ENCODE measurements at regions not wholly inside any gene's neighbourhood (a gene's known extent, or its start where the extent isn't known, plus 50 kb on each side); places are given as distances from the start of the nearest gene placed in this dataset.

DNA sequence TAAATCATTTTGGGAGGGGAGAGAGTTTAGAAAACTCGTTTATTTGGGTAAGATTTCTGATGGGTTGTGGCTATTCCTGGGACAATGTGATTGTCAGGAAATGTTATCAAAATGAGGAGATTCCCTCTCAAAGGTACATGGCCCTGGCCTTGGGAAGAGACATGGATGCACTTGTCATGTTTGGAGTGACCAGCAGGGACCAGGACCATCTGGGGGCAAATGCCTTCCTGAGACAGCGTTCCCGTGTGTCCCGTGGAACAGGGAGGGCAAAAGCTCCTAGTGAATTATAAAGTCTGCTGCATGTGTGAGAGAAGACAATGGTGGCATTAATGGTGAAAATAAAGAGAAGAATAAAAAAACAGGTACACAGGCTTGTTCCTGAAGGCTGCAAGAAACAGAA lies 317.3 kb downstream of the ZNF536 start:
- H3K9ac ChIP-seq (ENCODE audit: low read length): no peak overlapping the region
- no peaks in the 10 kb centered on the region for H4K20me1 ChIP-seq (ENCODE audit: insufficient read depth)
- no peaks in the 10 kb centered on the region for H3K9me3 ChIP-seq (ENCODE audit: low read length)
- H3K36me3 ChIP-seq (ENCODE audit: insufficient read depth, low read length): no peaks in the 10 kb centered on the region
- no peaks in the 10 kb centered on the region for H3K27me3 ChIP-seq (ENCODE audit: insufficient read depth, low read depth, low read length)
- no peaks in the 10 kb centered on the region for H3F3A ChIP-seq (ENCODE audit: insufficient read depth, low read length, poor library complexity, severe bottlenecking)
- H2AFZ ChIP-seq (ENCODE audit: low read depth, low read length): no peak overlapping the region
- no peaks in the 10 kb centered on the region for H3K9me2 ChIP-seq (ENCODE audit: insufficient read depth, low read length)
- no peak overlapping the region for H3K4me3 ChIP-seq (ENCODE audit: low read length)
- no peak for TF ChIP-seq EP300 (conservative IDR thresholded peaks at IDR 0.05; ENCODE audit: poor library complexity, severe bottlenecking)
- no peak for TF ChIP-seq MXI1 (conservative IDR thresholded peaks at IDR 0.05; ENCODE audit: poor library complexity, severe bottlenecking)
- TF ChIP-seq, protein P1, sequence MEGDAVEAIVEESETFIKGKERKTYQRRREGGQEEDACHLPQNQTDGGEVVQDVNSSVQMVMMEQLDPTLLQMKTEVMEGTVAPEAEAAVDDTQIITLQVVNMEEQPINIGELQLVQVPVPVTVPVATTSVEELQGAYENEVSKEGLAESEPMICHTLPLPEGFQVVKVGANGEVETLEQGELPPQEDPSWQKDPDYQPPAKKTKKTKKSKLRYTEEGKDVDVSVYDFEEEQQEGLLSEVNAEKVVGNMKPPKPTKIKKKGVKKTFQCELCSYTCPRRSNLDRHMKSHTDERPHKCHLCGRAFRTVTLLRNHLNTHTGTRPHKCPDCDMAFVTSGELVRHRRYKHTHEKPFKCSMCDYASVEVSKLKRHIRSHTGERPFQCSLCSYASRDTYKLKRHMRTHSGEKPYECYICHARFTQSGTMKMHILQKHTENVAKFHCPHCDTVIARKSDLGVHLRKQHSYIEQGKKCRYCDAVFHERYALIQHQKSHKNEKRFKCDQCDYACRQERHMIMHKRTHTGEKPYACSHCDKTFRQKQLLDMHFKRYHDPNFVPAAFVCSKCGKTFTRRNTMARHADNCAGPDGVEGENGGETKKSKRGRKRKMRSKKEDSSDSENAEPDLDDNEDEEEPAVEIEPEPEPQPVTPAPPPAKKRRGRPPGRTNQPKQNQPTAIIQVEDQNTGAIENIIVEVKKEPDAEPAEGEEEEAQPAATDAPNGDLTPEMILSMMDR (IDR thresholded peaks at IDR 0.05; ENCODE audit: poor library complexity, severe bottlenecking): no peak
- TF ChIP-seq RAD21 (conservative IDR thresholded peaks at IDR 0.05): no peak
- no peak for TF ChIP-seq TAF1 (IDR thresholded peaks at IDR 0.05; ENCODE audit: low read depth)
- TF ChIP-seq SMC3 (conservative IDR thresholded peaks at IDR 0.05; ENCODE audit: poor library complexity): no peak
- TF ChIP-seq EZH2 (IDR thresholded peaks at IDR 0.05; ENCODE audit: borderline replicate concordance, insufficient read depth, low read length, poor library complexity, severe bottlenecking): no peak
- no peak for TF ChIP-seq POLR2AphosphoS5 (IDR thresholded peaks at IDR 0.05)
- TF ChIP-seq, protein P2, sequence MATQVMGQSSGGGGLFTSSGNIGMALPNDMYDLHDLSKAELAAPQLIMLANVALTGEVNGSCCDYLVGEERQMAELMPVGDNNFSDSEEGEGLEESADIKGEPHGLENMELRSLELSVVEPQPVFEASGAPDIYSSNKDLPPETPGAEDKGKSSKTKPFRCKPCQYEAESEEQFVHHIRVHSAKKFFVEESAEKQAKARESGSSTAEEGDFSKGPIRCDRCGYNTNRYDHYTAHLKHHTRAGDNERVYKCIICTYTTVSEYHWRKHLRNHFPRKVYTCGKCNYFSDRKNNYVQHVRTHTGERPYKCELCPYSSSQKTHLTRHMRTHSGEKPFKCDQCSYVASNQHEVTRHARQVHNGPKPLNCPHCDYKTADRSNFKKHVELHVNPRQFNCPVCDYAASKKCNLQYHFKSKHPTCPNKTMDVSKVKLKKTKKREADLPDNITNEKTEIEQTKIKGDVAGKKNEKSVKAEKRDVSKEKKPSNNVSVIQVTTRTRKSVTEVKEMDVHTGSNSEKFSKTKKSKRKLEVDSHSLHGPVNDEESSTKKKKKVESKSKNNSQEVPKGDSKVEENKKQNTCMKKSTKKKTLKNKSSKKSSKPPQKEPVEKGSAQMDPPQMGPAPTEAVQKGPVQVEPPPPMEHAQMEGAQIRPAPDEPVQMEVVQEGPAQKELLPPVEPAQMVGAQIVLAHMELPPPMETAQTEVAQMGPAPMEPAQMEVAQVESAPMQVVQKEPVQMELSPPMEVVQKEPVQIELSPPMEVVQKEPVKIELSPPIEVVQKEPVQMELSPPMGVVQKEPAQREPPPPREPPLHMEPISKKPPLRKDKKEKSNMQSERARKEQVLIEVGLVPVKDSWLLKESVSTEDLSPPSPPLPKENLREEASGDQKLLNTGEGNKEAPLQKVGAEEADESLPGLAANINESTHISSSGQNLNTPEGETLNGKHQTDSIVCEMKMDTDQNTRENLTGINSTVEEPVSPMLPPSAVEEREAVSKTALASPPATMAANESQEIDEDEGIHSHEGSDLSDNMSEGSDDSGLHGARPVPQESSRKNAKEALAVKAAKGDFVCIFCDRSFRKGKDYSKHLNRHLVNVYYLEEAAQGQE (IDR thresholded peaks at IDR 0.05; ENCODE audit: borderline replicate concordance): no peak
- no peak overlapping the region for H3K27ac ChIP-seq (ENCODE audit: low read length)
- no peak overlapping the region for H3K4me2 ChIP-seq (ENCODE audit: low read length)
- H3K79me2 ChIP-seq (replicated peaks; ENCODE audit: insufficient read depth, low read length): no peaks in the 10 kb centered on the region

DNA sequence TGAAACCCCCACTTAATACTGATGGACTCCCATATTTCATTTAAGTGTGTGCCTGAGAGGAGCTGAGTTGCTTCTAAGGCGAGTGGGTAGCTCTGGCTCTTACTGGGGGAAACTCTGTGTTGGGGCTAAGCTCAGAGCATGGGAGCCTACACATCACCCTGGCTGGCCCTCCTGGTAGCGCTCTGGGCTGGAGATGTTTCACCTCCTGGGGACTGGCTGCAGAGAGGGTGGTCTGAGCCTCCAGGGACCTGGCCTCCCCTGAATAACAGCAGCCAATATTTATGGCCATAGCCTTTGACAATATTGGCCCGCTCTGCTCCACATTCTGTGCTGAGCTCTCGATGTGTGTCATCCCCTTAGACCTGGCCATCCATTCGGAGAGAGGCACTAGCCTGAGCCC lies 316.5 kb downstream of the ZNF536 start:
- no peaks in the 10 kb centered on the region for H3K36me3 ChIP-seq (ENCODE audit: insufficient read depth, low read length)
- no peak overlapping the region for H3K4me2 ChIP-seq (ENCODE audit: low read length)
- no peaks in the 10 kb centered on the region for H3K27me3 ChIP-seq (ENCODE audit: insufficient read depth, low read depth, low read length)
- no peaks in the 10 kb centered on the region for H3K79me2 ChIP-seq (replicated peaks; ENCODE audit: insufficient read depth, low read length)
- no peaks in the 10 kb centered on the region for H3K9me2 ChIP-seq (ENCODE audit: insufficient read depth, low read length)
- no peaks in the 10 kb centered on the region for H4K20me1 ChIP-seq (ENCODE audit: insufficient read depth)
- H3K9me3 ChIP-seq (ENCODE audit: low read length): no peaks in the 10 kb centered on the region
- no peak overlapping the region for H3K27ac ChIP-seq (ENCODE audit: low read length)
- TF ChIP-seq TAF1 (IDR thresholded peaks at IDR 0.05; ENCODE audit: low read depth): no peak
- H3F3A ChIP-seq (ENCODE audit: insufficient read depth, low read length, poor library complexity, severe bottlenecking): no peaks in the 10 kb centered on the region
- H2AFZ ChIP-seq (ENCODE audit: low read depth, low read length): no peak overlapping the region
- no peak overlapping the region for H3K4me3 ChIP-seq (ENCODE audit: low read length)
- no peak overlapping the region for H3K9ac ChIP-seq (ENCODE audit: low read length)

Data from neural cell (in vitro differentiated cells).